ENCODE measurements at regions not wholly inside any gene's neighbourhood (a gene's known extent, or its start where the extent isn't known, plus 50 kb on each side); places are given as distances from the start of the nearest gene placed in this dataset.
A peak's percentile ranks its signal among the peaks of the same experiment; 100 is the strongest.

DNA sequence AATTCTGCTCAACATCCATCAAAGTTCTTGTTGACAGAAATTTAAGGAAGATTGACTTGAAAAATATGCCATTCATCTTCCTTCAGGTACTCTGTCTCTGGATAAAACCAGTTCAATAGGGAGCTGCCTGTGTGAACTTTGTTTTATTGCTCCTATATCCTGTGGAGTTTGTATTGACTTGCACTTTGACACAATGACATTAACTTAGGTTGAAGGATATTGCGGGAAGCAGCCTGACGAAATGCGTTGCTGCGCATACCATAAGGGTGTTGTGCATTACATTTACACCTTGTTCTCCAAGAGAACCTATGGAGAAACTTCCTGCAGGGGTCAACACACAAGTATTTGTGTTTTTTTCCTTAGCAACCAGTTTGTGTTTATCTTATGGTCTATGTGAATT is 185.4 kb upstream of the GRIK2 start:
- Histone ChIP-seq H2AK5ac (ENCODE audit: low read length, severe bottlenecking) (no peak overlapping the region), H3K4me1 (ENCODE audit: control insufficient read depth, insufficient read depth, low read depth, low read length) (no peaks in the 10 kb centered on the region), H4K8ac (ENCODE audit: low read length) (no peak overlapping the region), H3K9me3 (ENCODE audit: control insufficient read depth, low read length) (peaks cover 7% of the 10 kb centered on the region), H2BK5ac (ENCODE audit: low read depth, low read length, poor library complexity, severe bottlenecking) (no peak overlapping the region), H3K4ac (ENCODE audit: low read depth in 1 of 2, low read length in 2 of 2) (no peak overlapping the region), H3K9ac (ENCODE audit: low read length) (no peak overlapping the region), H2BK12ac (ENCODE audit: low read length in 2 of 2) (no peak overlapping the region), H3K14ac (ENCODE audit: low read length in 2 of 2) (no peak overlapping the region), H2BK15ac (ENCODE audit: low read depth, poor library complexity, severe bottlenecking) (no peak overlapping the region), H3K27ac (ENCODE audit: low read length, poor library complexity, severe bottlenecking) (no peak overlapping the region), H3K4me2 (ENCODE audit: low read length, poor library complexity, severe bottlenecking) (no peak overlapping the region), H2AFZ (ENCODE audit: low read depth, low read length) (no peak overlapping the region), H3K27me3 (ENCODE audit: control insufficient read depth in 1 of 2, insufficient read depth in 1 of 2, low read length in 2 of 2) (no peaks in the 10 kb centered on the region), H3K36me3 (ENCODE audit: control insufficient read depth in 1 of 2, insufficient read depth in 2 of 2, low read depth in 1 of 2, low read length in 2 of 2) (no peaks in the 10 kb centered on the region), H2BK120ac (ENCODE audit: low read depth, low read length) (no peak overlapping the region), H4K91ac (ENCODE audit: low read length) (no peak overlapping the region), H3K23ac (ENCODE audit: low read length in 2 of 2) (no peak overlapping the region), H3K79me1 (replicated peaks; ENCODE audit: low read length, poor library complexity, severe bottlenecking) (no peaks in the 10 kb centered on the region), H3K18ac (ENCODE audit: low read depth in 1 of 2, low read length in 2 of 2) (no peak overlapping the region), H3K4me3 (ENCODE audit: insufficient read depth in 1 of 2, low read depth in 1 of 2, low read length in 2 of 2) (no peak overlapping the region)
- DNase-seq, result peak; percentile 44
- WGBS, result 47% methylated on average over 4 of the region's 4 CpGs

GRCh38 chr6:101212640-101213039 is 180.9 kb upstream of the GRIK2 start:
- H3K4me1 ChIP-seq (ENCODE audit: control insufficient read depth, insufficient read depth, low read depth, low read length), result no peaks in the 10 kb centered on the region
- no peak overlapping the region for H3K9ac ChIP-seq (ENCODE audit: low read length)
- no peak for DNase-seq
- no peak overlapping the region for H3K18ac ChIP-seq (ENCODE audit: low read depth in 1 of 2, low read length in 2 of 2)
- no peak overlapping the region for H2BK5ac ChIP-seq (ENCODE audit: low read depth, low read length, poor library complexity, severe bottlenecking)
- H2BK12ac ChIP-seq (ENCODE audit: low read length in 2 of 2), result no peak overlapping the region
- no peak overlapping the region for H4K8ac ChIP-seq (ENCODE audit: low read length)
- H2BK15ac ChIP-seq (ENCODE audit: low read depth, poor library complexity, severe bottlenecking), result no peak overlapping the region
- no peaks in the 10 kb centered on the region for H3K79me1 ChIP-seq (replicated peaks; ENCODE audit: low read length, poor library complexity, severe bottlenecking)
- no peak overlapping the region for H3K23ac ChIP-seq (ENCODE audit: low read length in 2 of 2)
- H4K91ac ChIP-seq (ENCODE audit: low read length), result no peak overlapping the region
- H2AFZ ChIP-seq (ENCODE audit: low read depth, low read length), result no peak overlapping the region
- no peaks in the 10 kb centered on the region for H3K27me3 ChIP-seq (ENCODE audit: control insufficient read depth in 1 of 2, insufficient read depth in 1 of 2, low read length in 2 of 2)
- no peak overlapping the region for H2AK5ac ChIP-seq (ENCODE audit: low read length, severe bottlenecking)
- H3K14ac ChIP-seq (ENCODE audit: low read length in 2 of 2), result no peak overlapping the region
- H3K9me3 ChIP-seq (ENCODE audit: control insufficient read depth, low read length), result peaks cover 7% of the 10 kb centered on the region
- H3K36me3 ChIP-seq (ENCODE audit: control insufficient read depth in 1 of 2, insufficient read depth in 2 of 2, low read depth in 1 of 2, low read length in 2 of 2), result no peaks in the 10 kb centered on the region
- no peak overlapping the region for H3K27ac ChIP-seq (ENCODE audit: low read length, poor library complexity, severe bottlenecking)
- no peak overlapping the region for H3K4me3 ChIP-seq (ENCODE audit: insufficient read depth in 1 of 2, low read depth in 1 of 2, low read length in 2 of 2)
- H2BK120ac ChIP-seq (ENCODE audit: low read depth, low read length), result no peak overlapping the region
- no peak overlapping the region for H3K4ac ChIP-seq (ENCODE audit: low read depth in 1 of 2, low read length in 2 of 2)
- WGBS, result 96% methylated on average over 2 of the region's 4 CpGs
- H3K4me2 ChIP-seq (ENCODE audit: low read length, poor library complexity, severe bottlenecking), result no peak overlapping the region

GRCh38 chr6:101222007-101222406 is 171.5 kb upstream of the GRIK2 start:
- H4K91ac ChIP-seq (ENCODE audit: low read length), result no peak overlapping the region
- no peaks in the 10 kb centered on the region for H3K27me3 ChIP-seq (ENCODE audit: control insufficient read depth in 1 of 2, insufficient read depth in 1 of 2, low read length in 2 of 2)
- no peak overlapping the region for H3K27ac ChIP-seq (ENCODE audit: low read length, poor library complexity, severe bottlenecking)
- no peaks in the 10 kb centered on the region for H3K4me1 ChIP-seq (ENCODE audit: control insufficient read depth, insufficient read depth, low read depth, low read length)
- H3K14ac ChIP-seq (ENCODE audit: low read length in 2 of 2), result no peak overlapping the region
- no peak overlapping the region for H3K4me2 ChIP-seq (ENCODE audit: low read length, poor library complexity, severe bottlenecking)
- H2BK15ac ChIP-seq (ENCODE audit: low read depth, poor library complexity, severe bottlenecking), result no peak overlapping the region
- no peaks in the 10 kb centered on the region for H3K79me1 ChIP-seq (replicated peaks; ENCODE audit: low read length, poor library complexity, severe bottlenecking)
- DNase-seq, result no peak
- no peak overlapping the region for H3K18ac ChIP-seq (ENCODE audit: low read depth in 1 of 2, low read length in 2 of 2)
- no peaks in the 10 kb centered on the region for H3K36me3 ChIP-seq (ENCODE audit: control insufficient read depth in 1 of 2, insufficient read depth in 2 of 2, low read depth in 1 of 2, low read length in 2 of 2)
- no peak overlapping the region for H2AFZ ChIP-seq (ENCODE audit: low read depth, low read length)
- H3K4me3 ChIP-seq (ENCODE audit: insufficient read depth in 1 of 2, low read depth in 1 of 2, low read length in 2 of 2), result no peak overlapping the region
- no peak overlapping the region for H3K9ac ChIP-seq (ENCODE audit: low read length)
- no peak overlapping the region for H4K8ac ChIP-seq (ENCODE audit: low read length)
- no peak overlapping the region for H3K23ac ChIP-seq (ENCODE audit: low read length in 2 of 2)
- no peak overlapping the region for H3K4ac ChIP-seq (ENCODE audit: low read depth in 1 of 2, low read length in 2 of 2)
- no peak overlapping the region for H2BK12ac ChIP-seq (ENCODE audit: low read length in 2 of 2)
- H3K9me3 ChIP-seq (ENCODE audit: control insufficient read depth, low read length), result peaks cover 19% of the 10 kb centered on the region
- no peak overlapping the region for H2BK5ac ChIP-seq (ENCODE audit: low read depth, low read length, poor library complexity, severe bottlenecking)
- no peak overlapping the region for H2AK5ac ChIP-seq (ENCODE audit: low read length, severe bottlenecking)
- H2BK120ac ChIP-seq (ENCODE audit: low read depth, low read length), result no peak overlapping the region

DNA sequence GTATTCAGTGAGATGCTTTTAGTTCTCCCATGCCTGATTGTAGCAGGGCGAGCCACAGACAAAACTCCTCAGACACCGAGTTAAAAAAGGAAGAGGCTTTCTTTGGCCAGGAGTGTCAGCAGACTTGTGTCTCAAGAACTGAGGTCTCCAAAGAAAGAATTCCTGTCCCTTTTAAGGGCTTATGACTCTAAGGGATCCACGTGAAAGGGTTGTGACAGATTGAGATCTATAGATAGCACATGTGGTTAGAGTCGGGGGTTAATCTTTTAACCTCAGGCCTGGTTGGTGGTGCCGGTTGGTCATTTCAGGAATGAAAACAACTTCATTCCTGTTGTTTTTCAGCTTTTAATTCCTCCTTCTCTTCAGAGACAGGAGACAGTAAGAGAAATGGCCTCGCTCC is 168.8 kb upstream of the GRIK2 start:
- Histone ChIP-seq H3K27ac (ENCODE audit: low read length, poor library complexity, severe bottlenecking) (no peak overlapping the region), H3K9ac (ENCODE audit: low read length) (no peak overlapping the region), H3K27me3 (ENCODE audit: control insufficient read depth in 1 of 2, insufficient read depth in 1 of 2, low read length in 2 of 2) (no peaks in the 10 kb centered on the region), H3K4me3 (ENCODE audit: insufficient read depth in 1 of 2, low read depth in 1 of 2, low read length in 2 of 2) (no peak overlapping the region), H2AK5ac (ENCODE audit: low read length, severe bottlenecking) (no peak overlapping the region), H4K8ac (ENCODE audit: low read length) (no peak overlapping the region), H3K14ac (ENCODE audit: low read length in 2 of 2) (no peak overlapping the region), H3K4me1 (ENCODE audit: control insufficient read depth, insufficient read depth, low read depth, low read length) (no peaks in the 10 kb centered on the region), H3K79me1 (replicated peaks; ENCODE audit: low read length, poor library complexity, severe bottlenecking) (no peaks in the 10 kb centered on the region), H2BK5ac (ENCODE audit: low read depth, low read length, poor library complexity, severe bottlenecking) (no peak overlapping the region), H4K91ac (ENCODE audit: low read length) (no peak overlapping the region), H2BK15ac (ENCODE audit: low read depth, poor library complexity, severe bottlenecking) (no peak overlapping the region), H2AFZ (ENCODE audit: low read depth, low read length) (no peak overlapping the region), H3K36me3 (ENCODE audit: control insufficient read depth in 1 of 2, insufficient read depth in 2 of 2, low read depth in 1 of 2, low read length in 2 of 2) (no peaks in the 10 kb centered on the region), H3K9me3 (ENCODE audit: control insufficient read depth, low read length) (peaks cover 19% of the 10 kb centered on the region), H2BK12ac (ENCODE audit: low read length in 2 of 2) (no peak overlapping the region), H3K4ac (ENCODE audit: low read depth in 1 of 2, low read length in 2 of 2) (no peak overlapping the region), H2BK120ac (ENCODE audit: low read depth, low read length) (no peak overlapping the region), H3K18ac (ENCODE audit: low read depth in 1 of 2, low read length in 2 of 2) (no peak overlapping the region), H3K4me2 (ENCODE audit: low read length, poor library complexity, severe bottlenecking) (no peak overlapping the region), H3K23ac (ENCODE audit: low read length in 2 of 2) (no peak overlapping the region)
- 78% methylated on average over 6 of the region's 6 CpGs for WGBS
- DNase-seq, result peak; percentile 5

Measured in mesenchymal stem cell (in vitro differentiated cells and primary cell).